ENCODE measurements at regions not wholly inside any gene's neighbourhood (a gene's known extent, or its start where the extent isn't known, plus 50 kb on each side); places are given as distances from the start of the nearest gene placed in this dataset.

DNA sequence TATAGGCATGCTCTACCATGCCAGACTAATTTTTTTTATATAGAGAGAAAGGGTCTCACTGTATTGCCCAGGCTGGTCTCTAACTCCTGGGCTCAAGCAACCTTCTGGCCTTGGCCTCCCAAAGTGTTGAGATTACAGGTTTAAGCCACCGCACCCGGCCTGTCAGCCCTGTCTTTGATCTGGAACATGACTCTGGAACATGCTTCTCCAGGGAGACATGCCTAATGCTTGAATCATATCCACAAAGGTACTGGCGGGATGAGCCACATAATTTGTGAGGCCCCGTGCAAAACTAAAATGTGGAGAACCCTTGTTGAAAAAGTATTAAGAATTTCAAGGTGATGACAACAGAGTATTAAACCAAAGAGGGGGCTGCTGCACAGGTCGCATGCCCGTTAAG is 282.8 kb downstream of the ARHGAP12 start:
- TF ChIP-seq CTCF (IDR thresholded peaks at IDR 0.05) (no peak), POLR2A (IDR thresholded peaks at IDR 0.05) (no peak)

All from body of pancreas (tissue), 4 donors.